GM13976 (cell line): ENCODE measurements at regions not wholly inside any gene's neighbourhood (a gene's known extent, or its start where the extent isn't known, plus 50 kb on each side); places are given as distances from the start of the nearest gene placed in this dataset.

Experiments used
- DNase-seq: peaks from one replicate; pipeline ENCODE4 v3.0.0; 2012; ENCODE audit warnings: low spot score
- CTCF ChIP-seq: IDR thresholded peaks from 2 replicates; pipeline ENCODE4 v1.5.1; 2012; ENCODE audit warnings: borderline replicate concordance, mild to moderate bottlenecking; ENCODE audit not compliant: insufficient read depth; ENCODE audit errors: extremely low read depth, missing control alignments, control extremely low read depth
- in situ Hi-C: fragments of 300-500 bp; cut with MboI; formaldehyde crosslinking; loops from one replicate; pipeline ENCODE4 v1.12.0; 2022; ENCODE audit warnings: low sequenced_read_pairs, mixed read lengths, inconsistent platforms; ENCODE audit not compliant: unreplicated experiment

- no peak for DNase-seq
These were observed 197.5 kb downstream of the PTN start for GRCh38 chr7:137146012-137146455.

GRCh38 chr7:137142376-137142775 is 201.2 kb downstream of the PTN start:
- no peak for TF ChIP-seq CTCF
- in situ Hi-C loops, result no loop called here
- no peak for DNase-seq

More at GRCh38 chr7:137146012-137146455, 197.5 kb downstream of the PTN start:
- no peak for TF ChIP-seq CTCF
- in situ Hi-C loops, result no loop called here

GRCh38 chr7:137135654-137136350 is 207.7 kb downstream of the PTN start:
- TF ChIP-seq CTCF, result no peak
- in situ Hi-C loops, result no loop called here

GRCh38 chr7:137130751-137131158 is 212.8 kb downstream of the PTN start:
- no peak for TF ChIP-seq CTCF
- in situ Hi-C loops, result no loop called here
- DNase-seq, result no peak

More at GRCh38 chr7:137135654-137136350, 207.7 kb downstream of the PTN start:
- DNase-seq, result no peak

- in situ Hi-C loops, result no loop called here
These were observed 214.5 kb downstream of the PTN start for GRCh38 chr7:137129025-137129424.

GRCh38 chr7:137127806-137128205 is 215.7 kb downstream of the PTN start:
- in situ Hi-C loops, result no loop called here
- TF ChIP-seq CTCF, result no peak
- DNase-seq, result no peak

More at GRCh38 chr7:137129025-137129424, 214.5 kb downstream of the PTN start:
- no peak for TF ChIP-seq CTCF
- DNase-seq, result no peak
